ENCODE measurements at regions not wholly inside any gene's neighbourhood (a gene's known extent, or its start where the extent isn't known, plus 50 kb on each side); places are given as distances from the start of the nearest gene placed in this dataset.

DNA sequence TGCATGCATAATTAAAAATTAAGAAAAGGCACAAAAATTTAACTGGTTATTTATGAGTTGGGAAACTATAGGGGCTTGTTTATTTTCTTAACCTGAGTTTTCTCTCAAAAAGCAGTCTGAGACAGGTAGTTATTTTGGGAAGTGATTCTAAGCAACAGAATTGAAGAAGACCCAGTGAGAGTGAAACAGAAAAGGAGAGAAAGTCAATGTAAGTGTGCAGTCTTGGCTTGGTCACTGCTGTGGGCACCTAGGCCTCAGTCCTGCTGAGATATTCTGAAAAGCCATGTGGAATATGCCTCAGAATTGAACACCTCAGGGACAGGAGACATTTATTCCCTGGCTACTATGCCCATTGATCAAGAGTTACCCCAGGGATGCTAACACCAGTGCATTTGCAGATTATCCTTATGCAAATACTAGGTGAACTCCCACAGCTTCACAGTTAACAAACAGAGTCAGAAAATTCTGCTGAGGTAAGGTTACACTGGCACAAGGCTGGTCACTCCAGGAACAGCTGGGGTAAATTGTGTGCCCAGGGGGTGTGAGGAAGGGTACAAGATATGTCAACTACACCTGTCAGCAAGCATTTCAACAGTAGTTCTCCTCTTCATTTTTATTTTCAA is 222.7 kb downstream of the EFHB start:
- TF ChIP-seq, protein P1, sequence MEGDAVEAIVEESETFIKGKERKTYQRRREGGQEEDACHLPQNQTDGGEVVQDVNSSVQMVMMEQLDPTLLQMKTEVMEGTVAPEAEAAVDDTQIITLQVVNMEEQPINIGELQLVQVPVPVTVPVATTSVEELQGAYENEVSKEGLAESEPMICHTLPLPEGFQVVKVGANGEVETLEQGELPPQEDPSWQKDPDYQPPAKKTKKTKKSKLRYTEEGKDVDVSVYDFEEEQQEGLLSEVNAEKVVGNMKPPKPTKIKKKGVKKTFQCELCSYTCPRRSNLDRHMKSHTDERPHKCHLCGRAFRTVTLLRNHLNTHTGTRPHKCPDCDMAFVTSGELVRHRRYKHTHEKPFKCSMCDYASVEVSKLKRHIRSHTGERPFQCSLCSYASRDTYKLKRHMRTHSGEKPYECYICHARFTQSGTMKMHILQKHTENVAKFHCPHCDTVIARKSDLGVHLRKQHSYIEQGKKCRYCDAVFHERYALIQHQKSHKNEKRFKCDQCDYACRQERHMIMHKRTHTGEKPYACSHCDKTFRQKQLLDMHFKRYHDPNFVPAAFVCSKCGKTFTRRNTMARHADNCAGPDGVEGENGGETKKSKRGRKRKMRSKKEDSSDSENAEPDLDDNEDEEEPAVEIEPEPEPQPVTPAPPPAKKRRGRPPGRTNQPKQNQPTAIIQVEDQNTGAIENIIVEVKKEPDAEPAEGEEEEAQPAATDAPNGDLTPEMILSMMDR (IDR thresholded peaks at IDR 0.05; ENCODE audit: insufficient read depth, low read length, missing control alignments) = no peak
- POLR2A ChIA-PET = no interaction called here
- no peak overlapping the region for H3K4me3 ChIP-seq (ENCODE audit: low read depth, low read length)
- no peak for DNase-seq (ENCODE audit: low read depth, low spot score)
- CTCF ChIA-PET = no interaction called here

DNA sequence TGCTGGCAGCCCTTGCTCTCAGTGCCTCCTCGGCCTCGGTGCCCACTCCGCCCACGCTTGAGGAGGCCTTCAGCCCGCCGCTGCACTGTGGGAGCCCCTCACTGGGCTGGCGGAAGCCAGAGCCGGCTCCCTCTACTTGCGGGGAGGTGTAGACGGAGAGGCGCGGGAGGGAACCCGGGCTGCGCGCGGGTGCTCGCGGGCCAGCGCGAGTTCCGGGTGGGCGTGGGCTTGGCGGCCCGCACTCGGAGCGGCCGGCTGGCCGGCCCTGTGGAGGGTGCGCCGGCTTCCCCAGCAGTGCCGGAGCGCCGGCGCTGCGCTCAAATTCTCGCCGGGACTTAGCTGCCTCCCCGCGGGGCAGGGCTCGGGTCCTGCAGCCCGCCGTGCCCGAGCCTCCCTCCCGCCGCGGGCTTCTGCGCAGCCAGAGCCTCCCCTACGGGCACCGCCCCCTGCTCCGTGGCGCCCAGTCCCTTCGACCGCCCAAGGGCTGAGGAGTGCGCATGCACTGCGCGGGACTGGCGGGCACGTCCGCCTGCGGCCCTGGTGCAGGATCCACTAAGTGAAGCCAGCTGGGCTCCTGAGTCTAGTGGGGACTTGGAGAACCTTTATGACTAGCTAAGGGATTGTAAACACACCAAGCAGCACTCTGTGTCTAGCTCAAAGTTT is 231.5 kb downstream of the EFHB start:
- peak overlapping the region; percentile 40 for H3K4me3 ChIP-seq (ENCODE audit: low read depth, low read length)
- TF ChIP-seq, protein P1 (IDR thresholded peaks at IDR 0.05; ENCODE audit: insufficient read depth, low read length, missing control alignments) = no peak
- POLR2A ChIA-PET = no interaction called here
- CTCF ChIA-PET = no interaction called here
- DNase-seq (ENCODE audit: low read depth, low spot score) = no peak

DNA sequence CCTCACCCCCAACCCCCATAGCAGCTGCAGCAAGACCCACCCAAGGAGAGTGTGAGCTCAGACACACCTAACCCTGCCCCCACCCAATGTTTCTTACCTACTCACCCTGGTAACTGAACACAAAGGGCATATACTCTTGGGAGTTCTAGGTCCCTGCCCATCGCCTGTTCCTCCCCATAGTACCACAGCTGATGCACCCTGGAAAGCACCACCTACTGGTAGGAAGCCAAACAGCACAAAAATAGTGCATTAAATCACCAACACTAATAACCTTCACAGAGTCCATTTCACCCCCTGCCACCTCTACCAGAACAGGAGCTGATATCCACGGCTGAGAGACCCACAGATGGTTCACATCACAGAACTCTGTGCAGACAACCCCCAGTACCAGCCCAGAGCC is 245.2 kb downstream of the EFHB start:
- CTCF ChIA-PET = no interaction called here
- H3K4me3 ChIP-seq (ENCODE audit: low read depth, low read length) = no peak overlapping the region
- POLR2A ChIA-PET = no interaction called here
- DNase-seq (ENCODE audit: low read depth, low spot score) = no peak
- TF ChIP-seq, protein P1 (IDR thresholded peaks at IDR 0.05; ENCODE audit: insufficient read depth, low read length, missing control alignments) = no peak

DNA sequence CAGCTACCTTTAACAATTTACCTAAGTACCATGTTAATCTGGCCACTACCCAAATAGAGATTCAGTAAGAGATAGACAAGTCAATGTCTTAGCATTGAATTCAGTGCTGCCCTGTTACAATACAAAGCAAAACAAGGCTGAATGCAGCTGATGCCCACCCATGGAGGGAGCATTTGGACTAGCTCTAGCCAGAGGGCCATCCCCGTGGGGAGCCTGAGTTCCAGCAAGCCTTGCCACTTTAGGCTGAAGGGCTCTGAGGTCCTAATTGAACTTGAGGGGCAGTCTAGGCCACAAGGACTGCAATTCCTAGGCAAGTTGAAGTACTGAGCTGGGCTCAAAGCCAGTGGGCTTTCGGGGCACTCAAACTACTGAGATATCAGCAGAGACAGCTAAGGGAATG is 265.9 kb downstream of the EFHB start:
- no peak for DNase-seq (ENCODE audit: low read depth, low spot score)
- ChIA-PET CTCF (no interaction called here), POLR2A (no interaction called here)
- H3K4me3 ChIP-seq (ENCODE audit: low read depth, low read length) = no peak overlapping the region
- TF ChIP-seq, protein P1 (IDR thresholded peaks at IDR 0.05; ENCODE audit: insufficient read depth, low read length, missing control alignments) = no peak

DNA sequence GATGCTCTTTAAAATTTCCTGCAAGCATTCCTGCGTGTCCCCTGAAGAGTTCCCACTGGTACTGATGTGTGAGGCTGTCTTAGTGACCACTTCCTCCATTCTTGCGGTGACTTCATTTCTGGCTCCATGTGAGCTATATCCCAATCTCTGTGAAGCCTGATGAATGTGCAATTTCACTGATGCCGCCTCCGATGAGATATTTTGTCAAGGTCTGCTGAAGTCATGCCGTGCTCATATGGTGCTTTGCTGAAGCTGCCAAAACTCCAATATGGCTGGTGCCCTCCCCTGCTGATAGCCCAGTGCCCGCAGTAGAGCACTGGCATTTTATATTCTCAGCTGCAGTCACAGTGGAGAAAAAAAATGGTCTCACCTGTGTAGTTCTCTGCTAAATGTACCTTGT is 271.5 kb downstream of the EFHB start:
- CTCF ChIA-PET = no interaction called here
- DNase-seq (ENCODE audit: low read depth, low spot score) = no peak
- POLR2A ChIA-PET = no interaction called here
- H3K4me3 ChIP-seq (ENCODE audit: low read depth, low read length) = no peak overlapping the region
- TF ChIP-seq, protein P1 (IDR thresholded peaks at IDR 0.05; ENCODE audit: insufficient read depth, low read length, missing control alignments) = no peak

DNA sequence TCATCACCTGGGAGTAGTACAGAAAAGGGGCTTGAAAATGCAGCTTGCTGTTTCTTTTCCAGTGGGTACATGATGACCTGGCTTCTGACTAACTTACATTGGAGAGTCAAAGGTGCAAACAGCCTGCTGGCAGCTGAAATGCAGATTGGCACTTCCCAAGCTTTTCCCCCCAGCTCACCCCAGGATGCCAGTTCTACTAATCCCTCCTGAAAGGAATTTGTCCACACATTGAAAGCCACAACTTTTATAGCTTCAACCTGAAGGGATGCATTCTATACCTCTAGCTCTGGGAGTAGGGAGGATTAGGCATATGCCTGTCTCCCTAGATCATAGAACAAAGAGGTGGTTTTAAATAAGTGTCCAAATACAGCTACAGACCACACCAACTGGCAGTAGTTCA is 281.7 kb downstream of the EFHB start:
- TF ChIP-seq, protein P1 (IDR thresholded peaks at IDR 0.05; ENCODE audit: insufficient read depth, low read length, missing control alignments) = no peak
- POLR2A ChIA-PET = no interaction called here
- CTCF ChIA-PET = no interaction called here
- no peak overlapping the region for H3K4me3 ChIP-seq (ENCODE audit: low read depth, low read length)
- no peak for DNase-seq (ENCODE audit: low read depth, low spot score)
